SK-N-SH (cell line): ENCODE measurements at regions not wholly inside any gene's neighbourhood (a gene's known extent, or its start where the extent isn't known, plus 50 kb on each side); places are given as distances from the start of the nearest gene placed in this dataset.

ENCODE experiments used
- CTCF ChIA-PET: fragments of 300-600, 350-600 bp; formaldehyde crosslinking; extraction: SDS; loops from one replicate; lab custom pipeline; 2021; lab: Yijun Ruan, JAX
- POLR2A ChIA-PET: fragments of 350-600 bp; sonication (Branson Sonifier 250); formaldehyde crosslinking; extraction: SDS; loops from one replicate; lab custom pipeline; 2020; ENCODE audit warnings: antibody characterized with exemption, inconsistent platforms; lab: Yijun Ruan, JAX
- DNase-seq: peaks from one replicate; pipeline ENCODE4 v3.0.0; 2012
- H2AFZ ChIP-seq: fragments of 200-600 bp; sonication (generic); 2 replicates; pipeline ENCODE4 v1.8.1; 2016; ENCODE audit warnings: antibody characterized with exemption, mild to moderate bottlenecking, low read depth
- H3F3A ChIP-seq: fragments of 200-600 bp; sonication (generic); replicated peaks from 2 replicates; pipeline ENCODE3; 2016; ENCODE audit warnings: antibody characterized with exemption, mild to moderate bottlenecking; ENCODE audit not compliant: insufficient read depth
- H3K27ac ChIP-seq, 2 experiments: fragments of 200-500 bp in 1 of 2; fragments of 200-600 bp in 1 of 2; sonication (Bioruptor generic) in 1 of 2; sonication (generic), shearing (Covaris generic) in 1 of 2; 2 replicates each; pipeline versions ENCODE4 v1.5.1 to v1.6.1; 2014 to 2016; ENCODE audit warnings: low read depth in 2 of 2, inconsistent platforms in 1 of 2, low read length in 1 of 2, mild to moderate bottlenecking in 1 of 2, mixed read lengths in 1 of 2
- H3K27me3 ChIP-seq: fragments of 200-600 bp; sonication (generic), shearing (Covaris generic); 2 replicates; pipeline ENCODE4 v1.6.1; 2016; ENCODE audit warnings: mixed run types; ENCODE audit not compliant: insufficient read depth
- H3K36me3 ChIP-seq, 2 experiments: fragments of 200-500 bp in 1 of 2; fragments of 200-600 bp in 1 of 2; sonication (Bioruptor generic) in 1 of 2; sonication (generic) in 1 of 2; replicated peaks in 1 of 2; 2 replicates each; pipeline versions ENCODE3 to v1.5.1; 2014 to 2016; ENCODE audit warnings: low read length in 1 of 2, mild to moderate bottlenecking in 1 of 2; ENCODE audit not compliant: insufficient read depth in 2 of 2, control insufficient read depth in 1 of 2
- H3K4me1 ChIP-seq, 2 experiments: fragments of 200-500 bp in 1 of 2; fragments of 200-600 bp in 1 of 2; sonication (Bioruptor generic) in 1 of 2; sonication (generic), shearing (Covaris generic) in 1 of 2; 2 replicates each; pipeline versions ENCODE4 v1.5.1 to v1.6.1; 2014 to 2016; ENCODE audit warnings: low read depth in 1 of 2, low read length in 1 of 2, mixed run types in 1 of 2; ENCODE audit not compliant: insufficient read depth in 2 of 2, control insufficient read depth in 1 of 2
- H3K4me2 ChIP-seq: fragments of 200-600 bp; sonication (generic), shearing (Covaris generic); 2 replicates; pipeline ENCODE4 v1.6.1; 2017; ENCODE audit warnings: mixed run types
- H3K4me3 ChIP-seq, 2 experiments: fragments of 200-500 bp in 1 of 2; fragments of 200-600 bp in 1 of 2; sonication (Bioruptor generic) in 1 of 2; sonication (generic), shearing (Covaris generic) in 1 of 2; 2 replicates each; pipeline versions ENCODE4 v1.5.1 to v1.8.1; 2014 to 2016; ENCODE audit warnings: low read depth in 2 of 2, inconsistent platforms in 1 of 2, low read length in 1 of 2, mild to moderate bottlenecking in 1 of 2, mixed read lengths in 1 of 2, moderate library complexity in 1 of 2
- H3K79me2 ChIP-seq: fragments of 200-600 bp; sonication (generic); 2 replicates; pipeline ENCODE4 v1.8.1; 2017; ENCODE audit warnings: mild to moderate bottlenecking; ENCODE audit not compliant: insufficient read depth
- H3K9ac ChIP-seq: fragments of 200-600 bp; sonication (generic); 2 replicates; pipeline ENCODE4 v1.6.1; 2017; ENCODE audit warnings: mixed run types
- H3K9me2 ChIP-seq: fragments of 200-600 bp; sonication (generic); 2 replicates; pipeline ENCODE4 v1.6.1; 2017; ENCODE audit warnings: mixed run types
- H3K9me3 ChIP-seq: fragments of 200-600 bp; sonication (generic); 2 replicates; pipeline ENCODE4 v1.6.1; 2017; ENCODE audit warnings: mixed run types, mild to moderate bottlenecking, moderate library complexity
- H4K20me1 ChIP-seq: fragments of 200-600 bp; sonication (generic); 2 replicates; pipeline ENCODE4 v1.6.1; 2017; ENCODE audit warnings: mild to moderate bottlenecking, mixed run types; ENCODE audit not compliant: insufficient read depth
- ELF1 ChIP-seq: IDR thresholded peaks from 2 replicates; pipeline ENCODE4 v1.4.0; 2012
- EZH2phosphoT487 ChIP-seq: fragments of 200-600 bp; sonication (generic); IDR thresholded peaks from 2 replicates; pipeline ENCODE4 v1.6.1; 2017; ENCODE audit warnings: low read depth, mixed run types, mild to moderate bottlenecking, antibody characterized with exemption, moderate library complexity, borderline replicate concordance
- FOXJ3 ChIP-seq: sonication (generic); formaldehyde crosslinking; IDR thresholded peaks from 2 replicates; pipeline ENCODE4 v1.5.1; 2020; ENCODE audit warnings: mild to moderate bottlenecking, missing genetic modification reagents
- FOXM1 ChIP-seq: IDR thresholded peaks from 2 replicates; pipeline ENCODE4 v1.4.0; 2012; ENCODE audit warnings: low read depth, mild to moderate bottlenecking
- GABPA ChIP-seq: IDR thresholded peaks from 2 replicates; pipeline ENCODE4 v1.4.0; 2012; ENCODE audit warnings: low read depth, mild to moderate bottlenecking
- MEF2A ChIP-seq: IDR thresholded peaks from 2 replicates; pipeline ENCODE4 v1.4.0; 2012; ENCODE audit warnings: low read depth, borderline replicate concordance
- MXI1 ChIP-seq: IDR thresholded peaks from 2 replicates; pipeline ENCODE4 v1.6.1; 2012; ENCODE audit warnings: mild to moderate bottlenecking, low read depth, low read length, improper control_type of control experiment
- NRF1 ChIP-seq: IDR thresholded peaks from 2 replicates; pipeline ENCODE4 v1.6.1; 2012; ENCODE audit warnings: low read depth, mild to moderate bottlenecking, low read length
- POLR2AphosphoS5 ChIP-seq: IDR thresholded peaks from 2 replicates; pipeline ENCODE4 v1.6.1; 2012; ENCODE audit warnings: low read depth, low read length
- RAD21 ChIP-seq: IDR thresholded peaks from 2 replicates; pipeline ENCODE4 v1.6.1; 2012; ENCODE audit warnings: mild to moderate bottlenecking, low read length
- SIN3A ChIP-seq: IDR thresholded peaks from 2 replicates; pipeline ENCODE4 v1.6.1; 2012; ENCODE audit warnings: low read depth, mild to moderate bottlenecking, low read length, moderate library complexity, borderline replicate concordance
- SMC3 ChIP-seq: IDR thresholded peaks from 2 replicates; pipeline ENCODE4 v1.6.1; 2012; ENCODE audit warnings: low read depth, low read length, improper control_type of control experiment
- TAF1 ChIP-seq: IDR thresholded peaks from 2 replicates; pipeline ENCODE4 v1.6.1; 2012; ENCODE audit warnings: low read depth, mild to moderate bottlenecking, low read length, moderate library complexity, borderline replicate concordance
- TCF12 ChIP-seq: IDR thresholded peaks from 2 replicates; pipeline ENCODE4 v1.4.0; 2012
- TEAD4 ChIP-seq: IDR thresholded peaks from 2 replicates; pipeline ENCODE4 v1.4.0; 2012; ENCODE audit warnings: mild to moderate bottlenecking, borderline replicate concordance; ENCODE audit not compliant: insufficient read depth
- WGBS: methylation state at CpG from one replicate; pipeline ENCODE4 v1.1.6; 2017; ENCODE audit warnings: low lambda C conversion rate; 5-methylcytosine and 5-hydroxymethylcytosine counted together
- TF ChIP-seq, protein P1 (sequence below): IDR thresholded peaks from 2 replicates; pipeline ENCODE4; 2012
- TF ChIP-seq, protein P2 (sequence below): IDR thresholded peaks from 2 replicates; pipeline ENCODE4 v1.4.0; 2012; ENCODE audit warnings: low read depth, borderline replicate concordance
- TF ChIP-seq, protein P3 (sequence below): IDR thresholded peaks from 2 replicates; pipeline ENCODE4 v1.4.0; 2012; ENCODE audit warnings: low read depth, borderline replicate concordance
- TF ChIP-seq, protein P4 (sequence below): fragments of 150-350 bp; IDR thresholded peaks from 2 replicates; pipeline ENCODE4 v1.6.1; 2017; ENCODE audit warnings: antibody characterized with exemption, low read length, low read depth, borderline replicate concordance
- TF ChIP-seq, protein P5 (sequence below): IDR thresholded peaks from 2 replicates; pipeline ENCODE4 v1.4.0; 2012; ENCODE audit warnings: low read depth
- TF ChIP-seq, protein P6 (sequence below): IDR thresholded peaks from 2 replicates; pipeline ENCODE4 v1.6.1; 2012; ENCODE audit warnings: mild to moderate bottlenecking, low read depth, low read length, moderate library complexity

DNA sequence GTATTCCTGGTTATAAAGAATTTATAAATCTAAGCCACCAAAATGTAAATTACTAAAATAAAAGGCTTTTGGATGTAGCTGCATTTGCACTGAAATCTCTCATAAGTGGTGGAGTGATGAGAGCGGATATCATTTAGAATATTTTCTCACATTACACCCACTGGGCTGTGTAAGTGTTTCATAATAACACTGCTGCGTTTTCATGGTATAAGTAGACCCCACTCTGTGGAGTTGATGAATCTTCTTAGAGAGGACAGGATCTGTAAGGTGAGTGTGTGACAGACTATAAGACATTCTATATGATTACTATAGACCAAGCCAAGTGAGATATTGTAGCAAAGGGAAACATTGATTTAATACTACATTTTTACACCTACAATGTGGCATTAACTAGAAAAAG is 1024.1 kb upstream of the LRRN3 start:
- Histone ChIP-seq H3K27me3 (no peaks in the 10 kb centered on the region), H3K9me3 (no peaks in the 10 kb centered on the region), H3K36me3 (no peaks in the 10 kb centered on the region), H4K20me1 (no peaks in the 10 kb centered on the region), H3K27ac (no peak overlapping the region), H2AFZ (no peak overlapping the region), H3K9me2 (0 out of 2 replicates have a peak, but pooled peaks cover 6% of the 10 kb centered on the region), H3K9ac (no peak overlapping the region), H3K79me2 (no peaks in the 10 kb centered on the region), H3F3A (no peaks in the 10 kb centered on the region), H3K4me2 (no peak overlapping the region), H3K4me1 (no peaks in the 10 kb centered on the region; a peak in 1 of 4 replicates), H3K4me3 (no peak overlapping the region)
- ChIA-PET CTCF (interaction anchor here (1.7 kb wide), 1 partner anchor 13 kb away, joined by 3 read pairs; no protein-coding TSS in a partner anchor), POLR2A (no interaction called here)
- WGBS, result 30% methylated on average over 2 of the region's 2 CpGs
- DNase-seq, result no peak
- no peak for TF ChIP-seq MXI1
- TF ChIP-seq POLR2AphosphoS5, result no peak
- no peak for TF ChIP-seq SIN3A
- TF ChIP-seq, protein P1, sequence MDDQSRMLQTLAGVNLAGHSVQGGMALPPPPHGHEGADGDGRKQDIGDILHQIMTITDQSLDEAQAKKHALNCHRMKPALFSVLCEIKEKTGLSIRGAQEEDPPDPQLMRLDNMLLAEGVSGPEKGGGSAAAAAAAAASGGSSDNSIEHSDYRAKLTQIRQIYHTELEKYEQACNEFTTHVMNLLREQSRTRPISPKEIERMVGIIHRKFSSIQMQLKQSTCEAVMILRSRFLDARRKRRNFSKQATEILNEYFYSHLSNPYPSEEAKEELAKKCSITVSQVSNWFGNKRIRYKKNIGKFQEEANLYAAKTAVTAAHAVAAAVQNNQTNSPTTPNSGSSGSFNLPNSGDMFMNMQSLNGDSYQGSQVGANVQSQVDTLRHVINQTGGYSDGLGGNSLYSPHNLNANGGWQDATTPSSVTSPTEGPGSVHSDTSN, result no peak
- TF ChIP-seq MEF2A, result no peak
- no peak for TF ChIP-seq EZH2phosphoT487
- no peak for TF ChIP-seq SMC3
- TF ChIP-seq, protein P2, sequence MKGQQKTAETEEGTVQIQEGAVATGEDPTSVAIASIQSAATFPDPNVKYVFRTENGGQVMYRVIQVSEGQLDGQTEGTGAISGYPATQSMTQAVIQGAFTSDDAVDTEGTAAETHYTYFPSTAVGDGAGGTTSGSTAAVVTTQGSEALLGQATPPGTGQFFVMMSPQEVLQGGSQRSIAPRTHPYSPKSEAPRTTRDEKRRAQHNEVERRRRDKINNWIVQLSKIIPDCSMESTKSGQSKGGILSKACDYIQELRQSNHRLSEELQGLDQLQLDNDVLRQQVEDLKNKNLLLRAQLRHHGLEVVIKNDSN, result no peak
- no peak for TF ChIP-seq ELF1

DNA sequence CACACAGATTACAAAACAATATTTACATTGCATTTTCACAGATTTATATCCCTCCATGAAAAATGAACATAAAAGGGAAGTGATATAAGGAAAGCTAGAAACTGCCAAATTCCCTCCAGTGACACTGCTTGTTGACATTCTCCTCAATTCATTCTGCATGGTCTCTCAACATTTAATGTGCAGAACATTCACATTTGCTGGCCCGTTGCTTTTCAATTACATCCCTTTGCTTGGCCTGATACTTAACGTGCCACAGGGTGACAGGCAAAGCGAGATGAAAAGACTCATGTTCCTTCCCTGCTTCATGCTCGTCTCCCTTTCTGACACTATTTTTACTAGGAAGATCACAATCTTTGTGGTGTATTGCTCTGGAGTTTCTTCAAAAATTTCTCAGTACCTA is 1019.7 kb upstream of the LRRN3 start:
- Histone ChIP-seq H3K4me2 (no peak overlapping the region), H3K4me1 (no peaks in the 10 kb centered on the region; a peak in 1 of 4 replicates), H2AFZ (no peak overlapping the region), H3K36me3 (no peaks in the 10 kb centered on the region), H3K9me2 (no peaks in the 10 kb centered on the region), H3K79me2 (no peaks in the 10 kb centered on the region), H4K20me1 (no peaks in the 10 kb centered on the region), H3K4me3 (no peak overlapping the region), H3K9me3 (no peaks in the 10 kb centered on the region), H3K9ac (no peak overlapping the region), H3F3A (no peaks in the 10 kb centered on the region), H3K27ac (no peak overlapping the region), H3K27me3 (no peaks in the 10 kb centered on the region)
- WGBS, result 36% methylated on average over 4 of the region's 4 CpGs
- ChIA-PET CTCF (interaction anchor here (1.5 kb wide), 1 partner anchor 10 kb away, joined by 4 read pairs; no protein-coding TSS in a partner anchor), POLR2A (no interaction called here)
- no peak for DNase-seq
- TF ChIP-seq EZH2phosphoT487, result no peak
- no peak for TF ChIP-seq ELF1
- no peak for TF ChIP-seq TCF12
- TF ChIP-seq FOXM1, result no peak
- TF ChIP-seq, protein P3, sequence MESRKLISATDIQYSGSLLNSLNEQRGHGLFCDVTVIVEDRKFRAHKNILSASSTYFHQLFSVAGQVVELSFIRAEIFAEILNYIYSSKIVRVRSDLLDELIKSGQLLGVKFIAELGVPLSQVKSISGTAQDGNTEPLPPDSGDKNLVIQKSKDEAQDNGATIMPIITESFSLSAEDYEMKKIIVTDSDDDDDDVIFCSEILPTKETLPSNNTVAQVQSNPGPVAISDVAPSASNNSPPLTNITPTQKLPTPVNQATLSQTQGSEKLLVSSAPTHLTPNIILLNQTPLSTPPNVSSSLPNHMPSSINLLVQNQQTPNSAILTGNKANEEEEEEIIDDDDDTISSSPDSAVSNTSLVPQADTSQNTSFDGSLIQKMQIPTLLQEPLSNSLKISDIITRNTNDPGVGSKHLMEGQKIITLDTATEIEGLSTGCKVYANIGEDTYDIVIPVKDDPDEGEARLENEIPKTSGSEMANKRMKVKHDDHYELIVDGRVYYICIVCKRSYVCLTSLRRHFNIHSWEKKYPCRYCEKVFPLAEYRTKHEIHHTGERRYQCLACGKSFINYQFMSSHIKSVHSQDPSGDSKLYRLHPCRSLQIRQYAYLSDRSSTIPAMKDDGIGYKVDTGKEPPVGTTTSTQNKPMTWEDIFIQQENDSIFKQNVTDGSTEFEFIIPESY, result no peak
- no peak for TF ChIP-seq GABPA
- TF ChIP-seq FOXJ3, result no peak
- TF ChIP-seq TEAD4, result no peak
- TF ChIP-seq SMC3, result no peak
- no peak for TF ChIP-seq NRF1
- TF ChIP-seq TAF1, result no peak
- TF ChIP-seq, protein P4, sequence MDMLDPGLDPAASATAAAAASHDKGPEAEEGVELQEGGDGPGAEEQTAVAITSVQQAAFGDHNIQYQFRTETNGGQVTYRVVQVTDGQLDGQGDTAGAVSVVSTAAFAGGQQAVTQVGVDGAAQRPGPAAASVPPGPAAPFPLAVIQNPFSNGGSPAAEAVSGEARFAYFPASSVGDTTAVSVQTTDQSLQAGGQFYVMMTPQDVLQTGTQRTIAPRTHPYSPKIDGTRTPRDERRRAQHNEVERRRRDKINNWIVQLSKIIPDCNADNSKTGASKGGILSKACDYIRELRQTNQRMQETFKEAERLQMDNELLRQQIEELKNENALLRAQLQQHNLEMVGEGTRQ, result no peak
- TF ChIP-seq, protein P5, sequence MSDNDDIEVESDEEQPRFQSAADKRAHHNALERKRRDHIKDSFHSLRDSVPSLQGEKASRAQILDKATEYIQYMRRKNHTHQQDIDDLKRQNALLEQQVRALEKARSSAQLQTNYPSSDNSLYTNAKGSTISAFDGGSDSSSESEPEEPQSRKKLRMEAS, result no peak
- TF ChIP-seq, protein P6, sequence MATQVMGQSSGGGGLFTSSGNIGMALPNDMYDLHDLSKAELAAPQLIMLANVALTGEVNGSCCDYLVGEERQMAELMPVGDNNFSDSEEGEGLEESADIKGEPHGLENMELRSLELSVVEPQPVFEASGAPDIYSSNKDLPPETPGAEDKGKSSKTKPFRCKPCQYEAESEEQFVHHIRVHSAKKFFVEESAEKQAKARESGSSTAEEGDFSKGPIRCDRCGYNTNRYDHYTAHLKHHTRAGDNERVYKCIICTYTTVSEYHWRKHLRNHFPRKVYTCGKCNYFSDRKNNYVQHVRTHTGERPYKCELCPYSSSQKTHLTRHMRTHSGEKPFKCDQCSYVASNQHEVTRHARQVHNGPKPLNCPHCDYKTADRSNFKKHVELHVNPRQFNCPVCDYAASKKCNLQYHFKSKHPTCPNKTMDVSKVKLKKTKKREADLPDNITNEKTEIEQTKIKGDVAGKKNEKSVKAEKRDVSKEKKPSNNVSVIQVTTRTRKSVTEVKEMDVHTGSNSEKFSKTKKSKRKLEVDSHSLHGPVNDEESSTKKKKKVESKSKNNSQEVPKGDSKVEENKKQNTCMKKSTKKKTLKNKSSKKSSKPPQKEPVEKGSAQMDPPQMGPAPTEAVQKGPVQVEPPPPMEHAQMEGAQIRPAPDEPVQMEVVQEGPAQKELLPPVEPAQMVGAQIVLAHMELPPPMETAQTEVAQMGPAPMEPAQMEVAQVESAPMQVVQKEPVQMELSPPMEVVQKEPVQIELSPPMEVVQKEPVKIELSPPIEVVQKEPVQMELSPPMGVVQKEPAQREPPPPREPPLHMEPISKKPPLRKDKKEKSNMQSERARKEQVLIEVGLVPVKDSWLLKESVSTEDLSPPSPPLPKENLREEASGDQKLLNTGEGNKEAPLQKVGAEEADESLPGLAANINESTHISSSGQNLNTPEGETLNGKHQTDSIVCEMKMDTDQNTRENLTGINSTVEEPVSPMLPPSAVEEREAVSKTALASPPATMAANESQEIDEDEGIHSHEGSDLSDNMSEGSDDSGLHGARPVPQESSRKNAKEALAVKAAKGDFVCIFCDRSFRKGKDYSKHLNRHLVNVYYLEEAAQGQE, result no peak
- TF ChIP-seq RAD21, result no peak
